ENCODE measurements at regions not wholly inside any gene's neighbourhood (a gene's known extent, or its start where the extent isn't known, plus 50 kb on each side); places are given as distances from the start of the nearest gene placed in this dataset.

- Histone ChIP-seq H3K4me3 (no peak overlapping the region), H3K9me2 (replicated peaks; ENCODE audit: insufficient read depth) (no peaks in the 10 kb centered on the region), H3K79me2 (no peaks in the 10 kb centered on the region), H2AFZ (no peak overlapping the region), H4K20me1 (ENCODE audit: insufficient read depth, poor library complexity, severe bottlenecking) (no peaks in the 10 kb centered on the region), H3K4me1 (ENCODE audit: insufficient read depth) (peaks cover 45% of the 10 kb centered on the region), H3K27ac (peak overlapping the region; percentile 75), H3K27me3 (no peaks in the 10 kb centered on the region), H3K9me3 (ENCODE audit: low read depth) (no peaks in the 10 kb centered on the region), H3K36me3 (replicated peaks; ENCODE audit: insufficient read depth, low read depth) (no peaks in the 10 kb centered on the region), H3K4me2 (peak overlapping the region; percentile 61)
- 75% methylated on average over 20 of the region's 20 CpGs for WGBS (ENCODE audit: low lambda C conversion rate, missing lambda C conversion rate)
- no peak for TF ChIP-seq CTCF (IDR thresholded peaks at IDR 0.05; ENCODE audit: poor library complexity)
- no peak for TF ChIP-seq EZH2phosphoT487 (IDR thresholded peaks at IDR 0.05; ENCODE audit: low read depth, severe bottlenecking, unreplicated experiment)
- TF ChIP-seq EZH2 (IDR thresholded peaks at IDR 0.05; ENCODE audit: borderline replicate concordance) = no peak
- no peak for DNase-seq (ENCODE audit: low spot score)
Observed at GRCh38 chr16:27720731-27721530, 171.0 kb downstream of the KATNIP start.

- Histone ChIP-seq H3K79me2 (no peaks in the 10 kb centered on the region), H3K36me3 (replicated peaks; ENCODE audit: insufficient read depth, low read depth) (no peaks in the 10 kb centered on the region), H3K9me2 (replicated peaks; ENCODE audit: insufficient read depth) (no peaks in the 10 kb centered on the region), H4K20me1 (ENCODE audit: insufficient read depth, poor library complexity, severe bottlenecking) (no peaks in the 10 kb centered on the region), H3K27me3 (no peaks in the 10 kb centered on the region), H2AFZ (no peak overlapping the region), H3K4me1 (ENCODE audit: insufficient read depth) (peaks cover 45% of the 10 kb centered on the region), H3K4me2 (peak overlapping the region; percentile 61), H3K4me3 (no peak overlapping the region), H3K27ac (peak overlapping the region; percentile 75), H3K9me3 (ENCODE audit: low read depth) (no peaks in the 10 kb centered on the region)
- TF ChIP-seq EZH2phosphoT487 (IDR thresholded peaks at IDR 0.05; ENCODE audit: low read depth, severe bottlenecking, unreplicated experiment) (no peak), CTCF (IDR thresholded peaks at IDR 0.05; ENCODE audit: poor library complexity) (no peak), EZH2 (IDR thresholded peaks at IDR 0.05; ENCODE audit: borderline replicate concordance) (no peak)
- 52% methylated on average over 10 of the region's 10 CpGs for whole genome bisulfite sequencing (ENCODE audit: low lambda C conversion rate, missing lambda C conversion rate)
- DNase-seq (ENCODE audit: low spot score) = peak; percentile 58
Observed at GRCh38 chr16:27721531-27722181, 171.7 kb downstream of the KATNIP start.

GRCh38 chr16:27722207-27722606, 172.3 kb downstream of the KATNIP start:
- 65% methylated on average over 1 of the region's 1 CpG for WGBS (ENCODE audit: low lambda C conversion rate, missing lambda C conversion rate)
- no peaks in the 10 kb centered on the region for H3K27me3 ChIP-seq
- no peaks in the 10 kb centered on the region for H3K36me3 ChIP-seq (replicated peaks; ENCODE audit: insufficient read depth, low read depth)
- no peaks in the 10 kb centered on the region for H3K9me3 ChIP-seq (ENCODE audit: low read depth)
- peaks cover 45% of the 10 kb centered on the region for H3K4me1 ChIP-seq (ENCODE audit: insufficient read depth)
- no peak for DNase-seq (ENCODE audit: low spot score)
- no peaks in the 10 kb centered on the region for H4K20me1 ChIP-seq (ENCODE audit: insufficient read depth, poor library complexity, severe bottlenecking)
- H3K9me2 ChIP-seq (replicated peaks; ENCODE audit: insufficient read depth) = no peaks in the 10 kb centered on the region
- no peak overlapping the region for H2AFZ ChIP-seq
- peak overlapping the region; percentile 75 for H3K27ac ChIP-seq
- H3K4me3 ChIP-seq = no peak overlapping the region
- TF ChIP-seq EZH2phosphoT487 (IDR thresholded peaks at IDR 0.05; ENCODE audit: low read depth, severe bottlenecking, unreplicated experiment) (no peak), CTCF (IDR thresholded peaks at IDR 0.05; ENCODE audit: poor library complexity) (no peak), EZH2 (IDR thresholded peaks at IDR 0.05; ENCODE audit: borderline replicate concordance) (no peak)
- H3K79me2 ChIP-seq = no peaks in the 10 kb centered on the region
- H3K4me2 ChIP-seq = peak overlapping the region; percentile 25
